OCI-LY7 (cell line): ENCODE measurements at regions not wholly inside any gene's neighbourhood (a gene's known extent, or its start where the extent isn't known, plus 50 kb on each side); places are given as distances from the start of the nearest gene placed in this dataset.

Experiments
- EZH2phosphoT487 ChIP-seq: fragments of 200-600 bp; sonication (generic); IDR thresholded peaks from 2 replicates; pipeline ENCODE4 v1.6.1; 2018; ENCODE audit warnings: low read depth, borderline replicate concordance, mild to moderate bottlenecking, mixed run types, antibody characterized with exemption, low read length, moderate library complexity, mixed read lengths
- TF ChIP-seq, protein P1 (sequence below): fragments of 200-600 bp; sonication (generic); conservative IDR thresholded peaks from 2 replicates; pipeline ENCODE4 v1.5.1; 2014; ENCODE audit warnings: mild to moderate bottlenecking, antibody characterized with exemption, low read length, moderate library complexity, mixed read lengths

DNA sequence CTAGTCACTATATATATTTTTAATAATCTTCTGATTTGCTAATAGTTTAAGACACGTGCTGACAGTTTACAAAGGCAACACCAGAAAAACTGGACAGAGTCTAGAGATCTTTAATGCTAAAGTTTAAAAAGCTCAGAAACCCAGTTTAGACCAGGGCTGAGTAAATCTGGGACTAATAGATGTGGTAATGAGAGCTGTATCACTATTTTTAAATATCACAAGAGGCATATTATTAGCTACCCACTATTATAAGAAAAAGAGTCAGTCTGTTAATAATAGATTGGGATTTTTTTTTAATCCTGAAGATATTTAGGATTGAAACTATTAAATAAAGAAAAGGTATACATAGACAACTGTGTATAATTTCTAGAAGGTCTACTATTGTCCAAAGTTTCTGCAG lies 299.9 kb downstream of the ZEB2 start:
- TF ChIP-seq, protein P1, sequence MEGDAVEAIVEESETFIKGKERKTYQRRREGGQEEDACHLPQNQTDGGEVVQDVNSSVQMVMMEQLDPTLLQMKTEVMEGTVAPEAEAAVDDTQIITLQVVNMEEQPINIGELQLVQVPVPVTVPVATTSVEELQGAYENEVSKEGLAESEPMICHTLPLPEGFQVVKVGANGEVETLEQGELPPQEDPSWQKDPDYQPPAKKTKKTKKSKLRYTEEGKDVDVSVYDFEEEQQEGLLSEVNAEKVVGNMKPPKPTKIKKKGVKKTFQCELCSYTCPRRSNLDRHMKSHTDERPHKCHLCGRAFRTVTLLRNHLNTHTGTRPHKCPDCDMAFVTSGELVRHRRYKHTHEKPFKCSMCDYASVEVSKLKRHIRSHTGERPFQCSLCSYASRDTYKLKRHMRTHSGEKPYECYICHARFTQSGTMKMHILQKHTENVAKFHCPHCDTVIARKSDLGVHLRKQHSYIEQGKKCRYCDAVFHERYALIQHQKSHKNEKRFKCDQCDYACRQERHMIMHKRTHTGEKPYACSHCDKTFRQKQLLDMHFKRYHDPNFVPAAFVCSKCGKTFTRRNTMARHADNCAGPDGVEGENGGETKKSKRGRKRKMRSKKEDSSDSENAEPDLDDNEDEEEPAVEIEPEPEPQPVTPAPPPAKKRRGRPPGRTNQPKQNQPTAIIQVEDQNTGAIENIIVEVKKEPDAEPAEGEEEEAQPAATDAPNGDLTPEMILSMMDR: no peak
- TF ChIP-seq EZH2phosphoT487: no peak
